ENCODE measurements at regions not wholly inside any gene's neighbourhood (a gene's known extent, or its start where the extent isn't known, plus 50 kb on each side); places are given as distances from the start of the nearest gene placed in this dataset.

- TF ChIP-seq CTCF (IDR thresholded peaks at IDR 0.05; ENCODE audit: insufficient read depth, missing control alignments) = no peak
- FAIRE-seq (no peak), DNase-seq (ENCODE audit: insufficient read length, low spot score) (no peak)
Observed at GRCh38 chr1:231099996-231100767, 60.1 kb upstream of the FAM89A start.

- no peak for TF ChIP-seq CTCF (IDR thresholded peaks at IDR 0.05; ENCODE audit: insufficient read depth, missing control alignments)
- DNase-seq (ENCODE audit: insufficient read length, low spot score) (no peak), FAIRE-seq (no peak)
Observed at GRCh38 chr1:231099311-231099710, 59.3 kb upstream of the FAM89A start.

- TF ChIP-seq CTCF (IDR thresholded peaks at IDR 0.05; ENCODE audit: insufficient read depth, missing control alignments) = no peak
- DNase-seq (ENCODE audit: insufficient read length, low spot score) (no peak), FAIRE-seq (no peak)
Observed at GRCh38 chr1:231095595-231095994, 55.5 kb upstream of the FAM89A start.

- FAIRE-seq = no peak
- TF ChIP-seq CTCF (IDR thresholded peaks at IDR 0.05; ENCODE audit: insufficient read depth, missing control alignments) = no peak
- DNase-seq (ENCODE audit: insufficient read length, low spot score) = no peak
Observed at GRCh38 chr1:231094421-231094820, 54.4 kb upstream of the FAM89A start.

- DNase-seq (ENCODE audit: insufficient read length, low spot score) = no peak
- TF ChIP-seq CTCF (IDR thresholded peaks at IDR 0.05; ENCODE audit: insufficient read depth, missing control alignments) = no peak
- no peak for FAIRE-seq
Observed at GRCh38 chr1:231093156-231093922, 53.3 kb upstream of the FAM89A start.

GRCh38 chr1:231092380-231092779 lies 52.3 kb upstream of the FAM89A start:
- no peak for TF ChIP-seq CTCF (IDR thresholded peaks at IDR 0.05; ENCODE audit: insufficient read depth, missing control alignments)
- FAIRE-seq (no peak), DNase-seq (ENCODE audit: insufficient read length, low spot score) (no peak)

- FAIRE-seq (no peak), DNase-seq (ENCODE audit: insufficient read length, low spot score) (no peak)
- peak; percentile 73 for TF ChIP-seq CTCF (IDR thresholded peaks at IDR 0.05; ENCODE audit: insufficient read depth, missing control alignments)
Observed at GRCh38 chr1:231091831-231092301, 51.8 kb upstream of the FAM89A start.

Measured in D721Med (cell line).